Activated CD4-positive, alpha-beta T cell treated with anti-CD3 and anti-CD28 coated beads, Interleukin-2, amount 50 U/mL, for 48 hours (primary cell): ENCODE measurements at regions not wholly inside any gene's neighbourhood (a gene's known extent, or its start where the extent isn't known, plus 50 kb on each side); places are given as distances from the start of the nearest gene placed in this dataset.

Source experiments
- DNase-seq, 2 experiments: peaks; one replicate each; pipeline ENCODE4 v3.0.0-alpha.2; 2020

DNA sequence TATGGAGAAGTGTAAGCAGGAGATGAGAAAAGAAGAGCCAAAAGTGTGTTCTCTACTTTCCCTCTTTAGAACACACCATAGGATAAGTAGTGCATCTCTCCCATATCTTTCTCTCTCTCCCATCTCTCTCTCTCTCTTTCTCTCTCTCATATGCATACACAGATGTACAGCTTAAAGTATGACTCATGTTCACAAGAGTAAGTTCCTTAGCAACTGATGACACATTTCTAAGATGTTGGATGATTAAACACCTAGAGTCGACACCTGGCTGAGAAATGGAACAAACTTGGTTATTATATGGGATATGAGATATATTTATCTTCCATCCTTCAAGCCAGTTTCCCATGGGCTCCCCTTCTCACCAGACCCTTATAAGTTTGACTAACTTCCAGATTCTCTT lies 113.5 kb downstream of the TMEM132E start:
- no peak for DNase-seq
